OCI-LY1 (cell line): ENCODE measurements at regions not wholly inside any gene's neighbourhood (a gene's known extent, or its start where the extent isn't known, plus 50 kb on each side); places are given as distances from the start of the nearest gene placed in this dataset.

Source experiments
- CTCF ChIP-seq: fragments of 200-600 bp; sonication (generic), shearing (Covaris generic); IDR thresholded peaks from 2 replicates; pipeline ENCODE4 v1.5.1; 2017; ENCODE audit warnings: mild to moderate bottlenecking, antibody characterized with exemption, low read length, moderate library complexity, mixed read lengths
- EZH2 ChIP-seq: fragments of 200-600 bp; sonication (generic), shearing (Covaris generic); IDR thresholded peaks from 2 replicates; pipeline ENCODE4 v1.8.0; 2017; ENCODE audit warnings: borderline replicate concordance, mixed run types, mild to moderate bottlenecking, antibody characterized with exemption, low read length, moderate library complexity, mixed read lengths

GRCh38 chr17:5950878-5951277 is 119.3 kb upstream of the WSCD1 start:
- no peak for TF ChIP-seq CTCF
- TF ChIP-seq EZH2 = no peak
